PC-3 (cell line): ENCODE measurements at regions not wholly inside any gene's neighbourhood (a gene's known extent, or its start where the extent isn't known, plus 50 kb on each side); places are given as distances from the start of the nearest gene placed in this dataset.
"Not testable (repeated sequence)": the region's sequence is repeated elsewhere in the genome, so short reads cannot be mapped to it uniquely, and the experiment has no call there.

ENCODE experiments used
- ATAC-seq: fragments of 200-7000 bp; cut with Tn5 transposase; 2 replicates; pipeline ENCODE4 v1.9.1; 2020; ENCODE audit warnings: mild to moderate bottlenecking, moderate library complexity
- BruUV-seq: library from RNA; stranded (reverse); fragments of 400-500 nt; replicated peaks from 2 replicates; lab custom pipeline; 2021; lab: Mats Ljungman, UMichigan
- CTCF ChIA-PET: fragments of 300-600 bp; sonication (Branson Sonifier 250); formaldehyde crosslinking; loops from one replicate; lab custom pipeline; 2022; ENCODE audit warnings: antibody characterized with exemption; lab: Charles Lee
- POLR2A ChIA-PET: fragments of 300-600 bp; sonication (Branson Sonifier 250); formaldehyde crosslinking; loops from one replicate; lab custom pipeline; 2022; ENCODE audit warnings: antibody characterized with exemption; ENCODE audit not compliant: unreplicated experiment; lab: Charles Lee
- DNase-seq: peaks from one replicate; pipeline ENCODE4 v3.0.0-alpha.2; 2015
- H2AFZ ChIP-seq: fragments of 300-600 bp; sonication (generic); 2 replicates; pipeline ENCODE4 v1.6.0; 2016; ENCODE audit warnings: antibody characterized with exemption, low read length
- H3F3A ChIP-seq: fragments of 300-600 bp; sonication (generic); one replicate; pipeline ENCODE4 v1.6.0; 2017; ENCODE audit warnings: antibody characterized with exemption, low read length, control low read depth, mild to moderate bottlenecking; ENCODE audit not compliant: unreplicated experiment
- H3K27ac ChIP-seq: fragments of 300-600 bp; sonication (generic); 2 replicates; pipeline ENCODE4 v1.5.1; 2016; ENCODE audit warnings: mild to moderate bottlenecking, low read length
- H3K27me3 ChIP-seq: fragments of 300-600 bp; sonication (generic); 2 replicates; pipeline ENCODE4 v1.6.1; 2016; ENCODE audit warnings: low read length, mixed read lengths
- H3K36me3 ChIP-seq: fragments of 300-600 bp; sonication (generic); 2 replicates; pipeline ENCODE4 v1.6.1; 2016; ENCODE audit warnings: low read depth, mixed run types, low read length, mixed read lengths
- H3K4me1 ChIP-seq: fragments of 300-600 bp; sonication (generic); 2 replicates; pipeline ENCODE4 v1.5.1; 2016; ENCODE audit warnings: low read length; ENCODE audit not compliant: insufficient read depth
- H3K4me2 ChIP-seq: fragments of 300-600 bp; sonication (generic); 2 replicates; pipeline ENCODE4 v1.6.0; 2016; ENCODE audit warnings: low read length
- H3K4me3 ChIP-seq: fragments of 300-600 bp; sonication (generic); 2 replicates; pipeline ENCODE4 v1.5.1; 2016; ENCODE audit warnings: mild to moderate bottlenecking, low read length, mixed read lengths
- H3K79me2 ChIP-seq: fragments of 300-600 bp; sonication (generic); 2 replicates; pipeline ENCODE4 v1.6.1; 2017; ENCODE audit warnings: low read length, mixed read lengths
- H3K9ac ChIP-seq: fragments of 300-600 bp; sonication (generic); 2 replicates; pipeline ENCODE4 v1.6.0; 2016; ENCODE audit warnings: mild to moderate bottlenecking, low read length
- H3K9me2 ChIP-seq: fragments of 300-600 bp; sonication (generic); replicated peaks from 2 replicates; pipeline ENCODE4 v1.6.1; 2016; ENCODE audit warnings: mixed run types, low read length, mixed read lengths
- H3K9me3 ChIP-seq: fragments of 300-600 bp; sonication (generic); 2 replicates; pipeline ENCODE4 v1.6.1; 2016; ENCODE audit warnings: low read length, mixed read lengths
- H4K20me1 ChIP-seq: fragments of 300-600 bp; sonication (generic); 2 replicates; pipeline ENCODE4 v1.6.1; 2016; ENCODE audit warnings: low read length, mixed read lengths
- EZH2 ChIP-seq: fragments of 300-600 bp; sonication (generic); IDR thresholded peaks from one replicate; pipeline ENCODE4 v1.6.1; 2017; ENCODE audit warnings: antibody characterized with exemption, mild to moderate bottlenecking, low read length; ENCODE audit not compliant: unreplicated experiment
- EZH2phosphoT487 ChIP-seq: fragments of 300-600 bp; sonication (generic); IDR thresholded peaks from 2 replicates; pipeline ENCODE4 v1.6.1; 2018; ENCODE audit warnings: mild to moderate bottlenecking, antibody characterized with exemption, low read length, borderline replicate concordance
- intact Hi-C: fragments of 100-400 bp; cut with micrococcal nuclease; formaldehyde crosslinking; loops from 2 replicates; pipeline ENCODE4 v1.9.0; 2023
- TF ChIP-seq, protein P1 (sequence below): fragments of 300-600 bp; sonication (generic); conservative IDR thresholded peaks from 2 replicates; pipeline ENCODE4 v1.5.1; 2017; ENCODE audit warnings: antibody characterized with exemption, low read depth, mild to moderate bottlenecking, low read length

- no peaks in the 10 kb centered on the region for H3K9me3 ChIP-seq
- no peak overlapping the region for H3K9ac ChIP-seq
- H3K9me2 ChIP-seq, result no peaks in the 10 kb centered on the region
- no peak overlapping the region for H3K4me3 ChIP-seq
- BruUV-seq, result no TSS peak
- no peaks in the 10 kb centered on the region for H4K20me1 ChIP-seq
- ATAC-seq, result no peak
- H3K4me1 ChIP-seq, result no peaks in the 10 kb centered on the region
- H3K79me2 ChIP-seq, result no peaks in the 10 kb centered on the region
- no peak overlapping the region for H3K4me2 ChIP-seq
- H3K27me3 ChIP-seq, result peaks cover 2% of the 10 kb centered on the region; the same call in 1 of the 2 replicates
- POLR2A ChIA-PET, result no interaction called here
- no peak overlapping the region for H2AFZ ChIP-seq
- DNase-seq, result no peak
- H3K36me3 ChIP-seq, result no peaks in the 10 kb centered on the region
- no peak for TF ChIP-seq EZH2
- TF ChIP-seq, protein P1, sequence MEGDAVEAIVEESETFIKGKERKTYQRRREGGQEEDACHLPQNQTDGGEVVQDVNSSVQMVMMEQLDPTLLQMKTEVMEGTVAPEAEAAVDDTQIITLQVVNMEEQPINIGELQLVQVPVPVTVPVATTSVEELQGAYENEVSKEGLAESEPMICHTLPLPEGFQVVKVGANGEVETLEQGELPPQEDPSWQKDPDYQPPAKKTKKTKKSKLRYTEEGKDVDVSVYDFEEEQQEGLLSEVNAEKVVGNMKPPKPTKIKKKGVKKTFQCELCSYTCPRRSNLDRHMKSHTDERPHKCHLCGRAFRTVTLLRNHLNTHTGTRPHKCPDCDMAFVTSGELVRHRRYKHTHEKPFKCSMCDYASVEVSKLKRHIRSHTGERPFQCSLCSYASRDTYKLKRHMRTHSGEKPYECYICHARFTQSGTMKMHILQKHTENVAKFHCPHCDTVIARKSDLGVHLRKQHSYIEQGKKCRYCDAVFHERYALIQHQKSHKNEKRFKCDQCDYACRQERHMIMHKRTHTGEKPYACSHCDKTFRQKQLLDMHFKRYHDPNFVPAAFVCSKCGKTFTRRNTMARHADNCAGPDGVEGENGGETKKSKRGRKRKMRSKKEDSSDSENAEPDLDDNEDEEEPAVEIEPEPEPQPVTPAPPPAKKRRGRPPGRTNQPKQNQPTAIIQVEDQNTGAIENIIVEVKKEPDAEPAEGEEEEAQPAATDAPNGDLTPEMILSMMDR, result no peak
- TF ChIP-seq EZH2phosphoT487, result no peak
- intact Hi-C loops, result no loop called here
- H3K27ac ChIP-seq, result no peak overlapping the region
- no peaks in the 10 kb centered on the region for H3F3A ChIP-seq
- CTCF ChIA-PET, result no interaction called here
Observed at GRCh38 chr4:82276332-82276640, 97.5 kb downstream of the HNRNPD start.

GRCh38 chr4:82275431-82276331, 98.1 kb downstream of the HNRNPD start:
- POLR2A ChIA-PET, result no interaction called here
- H2AFZ ChIP-seq, result no peak overlapping the region
- no peak overlapping the region for H3K4me2 ChIP-seq
- H3K9me3 ChIP-seq, result no peaks in the 10 kb centered on the region
- no peaks in the 10 kb centered on the region for H3K9me2 ChIP-seq
- no peaks in the 10 kb centered on the region for H3F3A ChIP-seq
- no peak overlapping the region for H3K4me3 ChIP-seq
- H3K27ac ChIP-seq, result no peak overlapping the region
- H4K20me1 ChIP-seq, result no peaks in the 10 kb centered on the region
- no TSS peak for BruUV-seq
- no peaks in the 10 kb centered on the region for H3K79me2 ChIP-seq
- TF ChIP-seq EZH2phosphoT487, result no peak
- TF ChIP-seq, protein P1, result no peak
- CTCF ChIA-PET, result no interaction called here
- H3K36me3 ChIP-seq, result no peaks in the 10 kb centered on the region
- intact Hi-C loops, result no loop called here
- ATAC-seq, result no peak
- DNase-seq, result no peak
- peaks cover 2% of the 10 kb centered on the region; the same call in 1 of the 2 replicates for H3K27me3 ChIP-seq
- no peak overlapping the region for H3K9ac ChIP-seq
- H3K4me1 ChIP-seq, result no peaks in the 10 kb centered on the region

DNA sequence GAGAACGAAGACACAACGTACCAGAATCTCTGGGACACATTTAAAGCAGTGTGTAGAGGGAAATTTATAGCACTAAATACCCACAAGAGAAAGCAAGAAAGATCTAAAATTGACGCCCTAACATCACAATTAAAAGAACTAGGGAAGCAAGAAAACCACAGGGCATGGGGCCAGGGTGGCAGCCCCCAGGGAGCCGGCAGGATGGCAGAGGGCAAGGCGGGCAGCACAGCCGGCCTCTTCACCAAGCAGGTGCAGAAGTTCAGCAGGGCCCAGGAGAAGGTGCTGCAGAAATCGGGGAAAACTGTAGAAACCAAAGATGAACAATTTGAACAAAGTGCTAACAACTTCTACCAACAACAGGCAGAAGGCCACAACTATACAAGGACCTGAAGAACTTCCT, 99.1 kb downstream of the HNRNPD start:
- H3K9me2 ChIP-seq, H3K36me3 ChIP-seq, DNase-seq, H3K27ac ChIP-seq, intact Hi-C loops, H3K4me3 ChIP-seq, H3K27me3 ChIP-seq, H3K9ac ChIP-seq, ATAC-seq, H3K9me3 ChIP-seq, H3K4me1 ChIP-seq, H3F3A ChIP-seq, H3K4me2 ChIP-seq, CTCF ChIA-PET, BruUV-seq, POLR2A ChIA-PET, H3K79me2 ChIP-seq, H4K20me1 ChIP-seq, H2AFZ ChIP-seq: not testable (repeated sequence)

DNA sequence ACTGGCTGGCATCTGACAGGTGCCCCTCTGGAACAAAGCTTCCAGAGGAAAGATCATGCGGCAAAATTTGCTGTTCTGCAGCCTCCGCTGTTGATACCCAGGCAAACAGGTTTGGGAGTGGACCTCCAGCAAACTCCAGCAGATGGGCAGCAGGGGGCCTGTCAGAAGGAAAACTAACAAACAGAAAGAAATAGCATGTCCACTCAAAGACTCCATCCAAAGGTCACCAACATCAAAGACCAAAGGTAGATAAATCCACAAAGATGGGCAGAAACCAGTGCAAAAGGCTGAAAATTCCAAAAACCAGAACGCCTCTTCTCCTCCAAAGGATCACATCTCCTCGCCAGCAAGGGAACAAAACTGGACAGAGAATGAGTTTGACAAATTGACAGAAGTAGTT, 101.3 kb downstream of the HNRNPD start:
- BruUV-seq, H3K79me2 ChIP-seq: not testable (repeated sequence)

DNA sequence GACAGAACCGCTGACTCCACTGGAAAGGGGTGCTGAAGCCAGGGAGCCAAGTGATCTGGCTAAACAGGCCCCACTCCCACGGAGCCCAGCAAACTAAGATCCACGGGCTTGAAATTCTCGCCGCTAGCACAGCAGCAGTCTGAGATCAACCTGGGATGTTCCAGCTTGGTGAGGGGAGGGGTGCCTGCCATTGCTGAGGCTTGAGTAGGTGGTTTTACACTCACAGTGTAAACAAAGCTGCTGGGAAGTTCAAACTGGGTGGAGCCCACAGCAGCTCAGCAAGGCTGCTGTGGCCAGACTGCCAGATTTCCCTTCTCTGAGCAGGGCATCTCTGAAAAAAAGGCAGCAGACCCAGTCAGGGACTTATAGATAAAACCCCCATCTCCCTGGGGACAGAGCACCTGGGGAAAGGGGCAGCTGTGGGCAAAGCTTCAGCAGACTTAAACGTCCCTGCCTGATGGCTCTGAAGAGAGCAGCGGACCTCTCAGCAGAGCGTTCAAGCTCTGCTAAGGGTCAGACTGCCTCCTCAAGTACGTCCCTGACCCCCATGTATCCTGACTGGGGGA, 101.8 kb downstream of the HNRNPD start:
- H3K9ac ChIP-seq, H3K9me3 ChIP-seq, H3K27me3 ChIP-seq, BruUV-seq, H3F3A ChIP-seq, H3K4me3 ChIP-seq, intact Hi-C loops, H3K79me2 ChIP-seq, H4K20me1 ChIP-seq, H3K4me1 ChIP-seq, H3K27ac ChIP-seq, H3K36me3 ChIP-seq, H3K9me2 ChIP-seq: not testable (repeated sequence)
- ATAC-seq, result peak; percentile 67
- peak; percentile 44 for DNase-seq
- POLR2A ChIA-PET, result interaction anchor here (0.7 kb wide), 2 partner anchors 20 to 93 kb away, joined by 3 to 5 read pairs; no protein-coding TSS in a partner anchor
- peak overlapping the region; percentile 68; the same call in 1 of the 2 replicates for H3K4me2 ChIP-seq
- CTCF ChIA-PET, result interaction anchor here (1.1 kb wide), 1 partner anchor 13 kb away, joined by 3 read pairs; no protein-coding TSS in a partner anchor
- 0 out of 2 replicates have a peak overlapping the region, but pooled peaks have one; percentile 30 for H2AFZ ChIP-seq

More for the DNA sequence above, 101.3 kb downstream of the HNRNPD start:
- H3K9me2 ChIP-seq, H3K36me3 ChIP-seq, H3K4me1 ChIP-seq, ATAC-seq, H3K4me3 ChIP-seq, H3K4me2 ChIP-seq, H3K27me3 ChIP-seq, H3K9ac ChIP-seq, H3K27ac ChIP-seq, intact Hi-C loops, H4K20me1 ChIP-seq, H3K9me3 ChIP-seq, H2AFZ ChIP-seq, H3F3A ChIP-seq, DNase-seq: not testable (repeated sequence)
- ChIA-PET POLR2A (interaction anchor here (0.7 kb wide), 1 partner anchor 20 kb away, joined by 3 read pairs; no protein-coding TSS in a partner anchor), CTCF (interaction anchor here (1.1 kb wide), 1 partner anchor 12 kb away, joined by 3 read pairs; no protein-coding TSS in a partner anchor)
